ENCODE measurements at regions not wholly inside any gene's neighbourhood (a gene's known extent, or its start where the extent isn't known, plus 50 kb on each side); places are given as distances from the start of the nearest gene placed in this dataset.

GRCh38 chr18:22628795-22629510 lies 211.2 kb upstream of the CTAGE1 start:
- TF ChIP-seq RFX5 (IDR thresholded peaks at IDR 0.05) (no peak), BHLHE40 (IDR thresholded peaks at IDR 0.05; ENCODE audit: low read depth, low read length) (no peak)
